Ascending aorta (tissue), 2 donors: ENCODE measurements at regions not wholly inside any gene's neighbourhood (a gene's known extent, or its start where the extent isn't known, plus 50 kb on each side); places are given as distances from the start of the nearest gene placed in this dataset.

ENCODE experiments used
- DNase-seq, 2 donors: peaks; one replicate each; pipeline ENCODE4 v3.0.0-alpha.2; 2019; ENCODE audit warnings: low spot score in 2 of 2
- H3K27ac ChIP-seq, 2 donors: fragments of 200-600 bp; sonication (generic); one replicate each; pipeline ENCODE4 v1.5.1; 2016 to 2017; ENCODE audit warnings: mild to moderate bottlenecking in 1 of 2
- H3K27me3 ChIP-seq: fragments of 200-600 bp; sonication (generic); one replicate; pipeline ENCODE4 v1.5.1; 2017
- H3K36me3 ChIP-seq, 2 donors: fragments of 200-600 bp; sonication (generic); one replicate each; pipeline ENCODE4 v1.5.1; 2016
- H3K4me1 ChIP-seq, 2 donors: fragments of 200-600 bp; sonication (generic); one replicate each; pipeline ENCODE4 v1.5.1; 2016 to 2017; ENCODE audit warnings: mild to moderate bottlenecking in 1 of 2
- H3K4me3 ChIP-seq, 2 donors: fragments of 200-600 bp; sonication (generic); one replicate each; pipeline ENCODE4 v1.5.1; 2016 to 2017; ENCODE audit warnings: mild to moderate bottlenecking in 1 of 2
- H3K9me3 ChIP-seq, 2 donors: fragments of 200-600 bp; sonication (generic); one replicate each; pipeline ENCODE4 v1.5.1; 2016
- CTCF ChIP-seq, 3 experiments: fragments of 200-600 bp in 2 of 3; fragments of 450-650 bp in 1 of 3; sonication (generic) in 2 of 3; IDR thresholded peaks; one replicate each; pipeline ENCODE4 v1.5.1; 2016 to 2019; ENCODE audit warnings: antibody characterized with exemption in 3 of 3, mild to moderate bottlenecking in 1 of 3, moderate library complexity in 1 of 3
- intact Hi-C: fragments of 100-400 bp; cut with DNase I; formaldehyde crosslinking; loops from one replicate; pipeline ENCODE4 v1.15.1; 2023

DNA sequence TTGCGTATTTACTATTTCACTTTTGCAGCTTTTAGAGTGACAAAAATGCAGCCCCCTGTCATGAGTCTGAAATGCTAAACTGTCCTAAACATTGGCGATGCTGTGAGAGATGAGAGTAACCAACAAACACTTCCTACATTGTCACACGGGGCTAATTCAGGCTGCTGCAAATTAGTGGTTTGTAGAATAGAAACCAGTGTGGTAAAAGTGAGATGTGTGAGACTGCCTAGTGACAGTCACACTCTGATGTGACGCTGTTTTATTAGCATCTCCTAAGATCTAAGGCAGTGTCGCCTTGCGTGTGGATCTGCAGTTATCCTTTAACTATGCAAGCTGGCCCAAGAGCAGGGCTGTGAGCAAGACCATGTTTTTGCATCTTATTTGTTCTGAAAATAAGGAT, 800.2 kb upstream of the TENM3 start:
- no peak for DNase-seq
- H3K9me3 ChIP-seq = no peaks in the 10 kb centered on the region
- H3K4me3 ChIP-seq = no peak overlapping the region
- no peaks in the 10 kb centered on the region for H3K36me3 ChIP-seq
- no peak for TF ChIP-seq CTCF (IDR thresholded peaks at IDR 0.05)
- intact Hi-C loops = no loop called here
- H3K27ac ChIP-seq = no peak overlapping the region
- H3K27me3 ChIP-seq = no peaks in the 10 kb centered on the region
- H3K4me1 ChIP-seq = no peaks in the 10 kb centered on the region

- H3K27me3 ChIP-seq = no peaks in the 10 kb centered on the region
- intact Hi-C loops = no loop called here
- H3K9me3 ChIP-seq = no peaks in the 10 kb centered on the region
- H3K27ac ChIP-seq = no peak overlapping the region
- no peak overlapping the region for H3K4me3 ChIP-seq
- H3K36me3 ChIP-seq = no peaks in the 10 kb centered on the region
- DNase-seq = no peak
- TF ChIP-seq CTCF (IDR thresholded peaks at IDR 0.05) = no peak
- no peaks in the 10 kb centered on the region for H3K4me1 ChIP-seq
Measured at GRCh38 chr4:181465826-181466225, 777.4 kb upstream of the TENM3 start.

DNA sequence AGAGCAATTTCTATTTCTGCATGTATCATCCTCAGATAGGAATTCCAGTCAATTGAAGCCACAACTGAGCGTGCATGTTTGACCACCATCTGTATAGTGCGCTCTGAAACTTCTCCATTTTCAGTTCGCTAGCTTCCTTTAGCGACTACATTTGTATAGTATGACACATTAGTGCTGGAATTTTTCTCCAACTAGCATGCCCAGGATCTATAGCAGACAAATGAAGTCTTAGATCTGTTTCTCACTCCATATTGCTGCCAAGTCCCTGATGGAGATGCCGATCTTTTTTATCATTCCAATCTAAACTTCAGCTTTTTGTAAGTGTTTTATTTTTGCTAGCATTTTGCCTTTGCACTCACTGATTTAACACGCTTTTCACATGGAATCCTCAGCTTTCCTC, 774.8 kb upstream of the TENM3 start:
- no peak for TF ChIP-seq CTCF (IDR thresholded peaks at IDR 0.05)
- intact Hi-C loops = no loop called here
- Histone ChIP-seq H3K4me1 (no peaks in the 10 kb centered on the region), H3K36me3 (no peaks in the 10 kb centered on the region), H3K27me3 (no peaks in the 10 kb centered on the region), H3K4me3 (no peak overlapping the region), H3K27ac (no peak overlapping the region), H3K9me3 (no peaks in the 10 kb centered on the region)
- DNase-seq = no peak

GRCh38 chr4:181470306-181470705, 772.9 kb upstream of the TENM3 start:
- H3K36me3 ChIP-seq = no peaks in the 10 kb centered on the region
- no peak overlapping the region for H3K27ac ChIP-seq
- H3K9me3 ChIP-seq = no peaks in the 10 kb centered on the region
- no peaks in the 10 kb centered on the region for H3K27me3 ChIP-seq
- no peak for TF ChIP-seq CTCF (IDR thresholded peaks at IDR 0.05)
- no peak overlapping the region for H3K4me3 ChIP-seq
- no peak for DNase-seq
- H3K4me1 ChIP-seq = no peaks in the 10 kb centered on the region
- intact Hi-C loops = no loop called here

DNA sequence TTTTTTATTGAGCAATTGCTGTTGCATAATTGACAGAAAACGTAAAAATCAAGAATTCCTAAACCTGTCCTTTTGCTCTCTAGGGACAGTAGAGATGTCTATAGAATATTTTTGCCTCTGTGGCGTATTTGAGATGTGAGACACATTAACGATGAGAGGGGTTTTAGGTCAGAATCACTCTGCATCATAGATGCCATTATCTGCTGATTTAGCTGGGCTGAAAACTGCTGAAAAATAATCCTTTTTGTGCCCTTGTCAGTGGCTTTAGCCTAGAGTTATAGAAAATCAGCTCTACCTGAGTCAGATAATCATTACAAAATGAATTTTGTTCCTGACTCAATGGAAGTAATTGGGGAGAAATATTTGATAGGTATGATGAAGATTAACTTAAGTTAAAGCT, 767.8 kb upstream of the TENM3 start:
- no peaks in the 10 kb centered on the region for H3K36me3 ChIP-seq
- H3K27me3 ChIP-seq = no peaks in the 10 kb centered on the region
- DNase-seq = no peak
- no peak overlapping the region for H3K27ac ChIP-seq
- H3K9me3 ChIP-seq = no peaks in the 10 kb centered on the region
- intact Hi-C loops = no loop called here
- TF ChIP-seq CTCF (IDR thresholded peaks at IDR 0.05) = no peak
- H3K4me3 ChIP-seq = no peak overlapping the region
- H3K4me1 ChIP-seq = no peaks in the 10 kb centered on the region

GRCh38 chr4:181475781-181476507, 767.3 kb upstream of the TENM3 start:
- no peak overlapping the region for H3K27ac ChIP-seq
- intact Hi-C loops = no loop called here
- no peaks in the 10 kb centered on the region for H3K4me1 ChIP-seq
- no peak for DNase-seq
- no peaks in the 10 kb centered on the region for H3K36me3 ChIP-seq
- H3K27me3 ChIP-seq = no peaks in the 10 kb centered on the region
- no peaks in the 10 kb centered on the region for H3K9me3 ChIP-seq
- TF ChIP-seq CTCF (IDR thresholded peaks at IDR 0.05) = no peak
- H3K4me3 ChIP-seq = no peak overlapping the region
